Activated CD4-positive, alpha-beta T cell treated with anti-CD3 and anti-CD28 coated beads, Interleukin-2, amount 50 U/mL, for 16 hours (primary cell): ENCODE measurements at regions not wholly inside any gene's neighbourhood (a gene's known extent, or its start where the extent isn't known, plus 50 kb on each side); places are given as distances from the start of the nearest gene placed in this dataset.
"Not testable (repeated sequence)": the region's sequence is repeated elsewhere in the genome, so short reads cannot be mapped to it uniquely, and the experiment has no call there.

Experiments
- DNase-seq: peaks from one replicate; pipeline ENCODE4 v3.0.0-alpha.2; 2020

DNA sequence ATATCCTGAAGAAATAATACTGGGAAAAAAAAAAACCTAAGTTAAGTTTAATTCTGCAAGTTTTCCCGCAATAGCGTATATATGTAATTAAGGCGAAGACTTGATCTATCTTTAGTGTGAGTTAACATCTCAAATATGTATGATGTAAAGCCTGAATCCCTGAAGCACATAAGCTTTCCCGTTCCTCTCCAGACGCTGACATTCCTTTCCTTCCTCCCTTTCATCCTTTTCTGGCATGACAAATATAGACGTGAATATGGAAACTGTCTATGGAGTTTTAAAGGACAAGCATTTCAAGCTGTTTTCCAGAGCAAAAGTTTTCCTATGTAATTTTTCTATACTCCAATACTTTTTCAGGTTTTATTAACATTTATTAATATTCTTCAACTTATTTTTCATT, 637.0 kb downstream of the COL12A1 start:
- no peak for DNase-seq

DNA sequence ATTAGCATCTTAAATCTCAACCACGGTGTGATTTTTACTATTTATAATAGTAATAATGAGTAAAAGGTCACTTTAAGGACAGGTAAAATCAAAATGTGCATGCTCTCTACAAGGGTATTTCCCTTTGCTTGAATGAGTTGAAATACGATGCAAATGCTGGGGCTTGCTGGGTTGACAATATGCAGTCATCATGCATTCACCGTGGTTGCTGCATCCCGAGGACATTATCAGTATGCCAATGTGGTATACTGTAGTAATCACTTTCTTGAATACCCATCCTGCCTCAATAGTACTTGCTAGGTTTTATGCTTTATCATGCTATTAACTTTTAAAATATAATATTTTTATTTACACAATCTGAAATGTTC, 637.9 kb downstream of the COL12A1 start:
- not testable (repeated sequence) for DNase-seq

DNA sequence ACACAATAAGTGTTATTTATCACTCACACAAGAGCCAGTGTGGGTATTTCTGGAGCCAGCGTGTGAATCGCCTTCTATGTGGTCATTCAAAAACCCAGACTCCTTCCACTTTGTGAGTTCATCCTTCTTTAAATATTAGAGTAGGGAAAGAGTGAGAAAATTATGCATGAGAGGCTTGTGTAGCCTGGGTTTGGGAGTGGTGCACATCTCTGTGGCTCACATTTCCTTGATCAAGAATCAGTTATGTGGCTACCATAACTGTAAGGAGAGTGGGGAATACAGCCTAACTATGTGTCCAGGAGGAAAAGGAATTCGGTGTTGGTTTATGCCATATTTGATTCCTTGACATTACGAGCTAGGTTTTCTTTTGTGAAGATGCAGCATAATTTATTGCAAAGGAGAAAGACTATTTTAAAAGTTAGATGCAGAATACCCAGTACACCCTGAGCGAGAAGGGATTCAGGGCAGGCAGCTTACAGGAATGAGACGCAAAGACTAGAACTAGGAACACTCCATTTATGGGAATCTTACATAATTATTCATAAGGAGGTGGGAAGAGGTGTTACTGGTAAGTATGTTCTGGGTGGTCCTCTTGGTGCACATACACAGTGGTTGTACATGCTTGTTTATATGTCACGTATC, 638.5 kb downstream of the COL12A1 start:
- no peak for DNase-seq

DNA sequence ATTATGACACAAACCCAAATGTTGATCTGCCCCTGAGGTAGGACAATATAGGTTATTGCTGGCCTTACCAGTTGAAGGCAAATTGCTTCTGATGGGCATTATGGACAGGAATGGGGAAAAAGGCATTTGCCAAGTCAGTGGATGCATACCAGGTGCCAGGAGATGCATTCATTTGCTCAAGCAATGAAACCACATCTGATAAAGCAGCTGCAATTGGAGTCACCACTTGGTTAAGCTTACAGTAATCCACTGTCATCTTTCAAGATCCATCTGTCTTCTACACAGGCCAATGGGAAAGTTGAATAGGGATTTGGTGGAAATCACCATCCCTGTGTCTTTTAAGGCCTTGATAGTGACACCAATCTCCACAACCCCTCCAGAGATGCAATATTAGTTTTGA, 648.6 kb downstream of the COL12A1 start:
- DNase-seq = no peak

DNA sequence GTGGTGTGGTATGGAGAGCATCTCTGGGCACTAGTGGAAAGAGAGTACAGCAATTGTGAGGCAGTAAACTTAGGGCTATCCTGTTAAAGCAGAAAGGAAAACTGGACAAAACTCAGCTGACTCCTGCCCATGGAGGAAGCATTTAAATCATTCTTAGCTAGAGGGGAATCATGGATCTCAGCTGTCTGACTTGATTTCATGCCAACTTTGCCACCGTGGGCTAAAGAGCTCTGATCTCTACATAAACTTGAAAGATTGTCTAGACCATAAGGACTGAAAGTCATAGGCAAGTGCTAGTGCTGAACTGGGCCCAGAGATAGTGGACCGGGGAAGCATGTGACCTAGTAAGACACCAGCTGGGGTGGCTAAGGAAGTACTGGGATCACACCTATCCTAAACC, 651.8 kb downstream of the COL12A1 start:
- no peak for DNase-seq

DNA sequence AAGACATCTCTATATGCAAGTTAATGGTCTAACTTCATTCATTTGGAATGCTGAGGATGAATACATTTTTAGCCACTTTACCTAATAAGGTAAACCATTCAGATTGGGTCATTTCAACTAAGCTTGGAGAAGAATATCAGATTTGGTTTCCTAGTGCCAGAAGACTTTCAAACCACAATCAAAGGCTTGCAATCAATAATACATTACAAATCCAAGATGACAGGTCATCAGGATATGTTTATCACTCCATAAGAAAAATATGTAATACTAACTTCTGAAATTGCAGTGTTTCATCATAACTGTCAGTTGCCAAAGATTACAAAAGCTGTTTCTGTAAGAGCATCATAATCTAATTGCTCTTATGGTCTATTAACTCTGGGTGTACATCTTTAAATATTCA, 654.0 kb downstream of the COL12A1 start:
- no peak for DNase-seq

DNA sequence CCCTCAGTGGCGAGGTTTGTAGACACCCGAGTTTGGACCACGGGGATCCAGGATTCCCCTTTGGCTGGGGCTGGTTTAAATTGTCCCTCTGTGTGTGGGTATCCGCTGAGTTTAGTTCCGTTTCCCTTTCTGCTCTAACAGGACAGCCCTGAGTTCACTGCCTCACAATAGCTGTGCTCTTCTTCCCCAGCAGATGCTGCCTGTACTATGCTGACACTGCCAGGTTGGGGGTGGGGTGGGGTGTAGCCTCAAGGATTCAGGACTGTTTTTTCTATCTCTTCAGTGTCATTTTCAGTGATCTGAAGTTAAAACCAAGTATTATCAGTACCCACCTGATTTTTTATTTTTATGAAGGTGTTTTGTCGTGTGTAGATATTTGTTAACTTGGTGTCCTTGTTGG, 655.0 kb downstream of the COL12A1 start:
- DNase-seq = no peak

DNA sequence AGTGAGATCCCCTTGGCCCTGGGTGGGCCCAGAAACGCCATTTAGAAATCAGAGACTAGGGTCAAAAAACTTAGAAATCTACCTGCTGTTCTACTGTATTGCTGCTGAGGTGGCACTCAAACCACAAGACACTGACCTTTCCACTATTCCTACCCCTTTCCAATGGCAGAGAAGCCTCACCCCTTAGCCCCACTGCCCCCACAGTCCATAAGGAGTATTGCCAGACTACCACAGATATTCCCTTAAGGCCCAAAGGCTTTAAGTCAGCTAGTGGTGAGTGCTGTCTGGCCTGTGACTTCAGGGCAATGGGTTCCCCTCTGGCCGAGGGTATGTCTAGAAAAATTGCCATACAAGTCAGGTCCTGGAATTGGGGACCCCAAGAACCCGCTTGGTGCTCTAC, 656.1 kb downstream of the COL12A1 start:
- DNase-seq = no peak

DNA sequence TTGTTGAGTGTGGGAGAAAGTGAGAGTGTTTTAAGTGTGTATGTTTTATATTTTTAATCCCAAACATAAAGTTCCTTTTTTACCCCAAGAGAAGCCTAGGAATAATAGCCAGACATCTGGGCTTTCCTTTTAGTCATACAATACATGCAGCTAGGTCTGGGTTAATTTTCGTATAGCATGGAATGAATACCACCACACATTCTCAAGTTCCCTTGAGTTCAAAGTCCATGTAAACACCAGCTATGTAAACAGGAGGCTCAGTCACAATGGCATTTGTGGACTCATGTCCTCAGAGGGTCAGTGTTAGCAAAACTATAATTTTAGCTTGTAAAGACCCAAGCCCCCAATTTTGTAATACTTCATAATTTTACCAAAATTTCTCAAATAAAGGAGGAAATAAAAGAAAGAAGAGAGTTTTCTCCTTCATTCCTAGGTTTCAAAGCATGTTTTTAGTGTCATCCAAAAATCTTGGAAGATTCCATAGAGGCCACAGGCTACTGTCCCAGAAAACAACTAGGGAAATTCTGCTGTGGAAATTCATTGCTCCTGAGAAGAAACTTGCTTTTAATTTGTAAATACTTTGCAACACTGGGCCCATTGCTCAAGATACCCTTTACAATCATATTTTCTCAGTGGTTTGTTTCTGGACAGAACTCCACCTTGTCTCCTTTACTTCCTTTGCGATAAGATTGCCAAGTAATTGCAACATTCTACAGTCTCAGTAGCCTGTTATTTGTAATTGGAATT, 671.2 kb downstream of the COL12A1 start:
- DNase-seq = no peak

DNA sequence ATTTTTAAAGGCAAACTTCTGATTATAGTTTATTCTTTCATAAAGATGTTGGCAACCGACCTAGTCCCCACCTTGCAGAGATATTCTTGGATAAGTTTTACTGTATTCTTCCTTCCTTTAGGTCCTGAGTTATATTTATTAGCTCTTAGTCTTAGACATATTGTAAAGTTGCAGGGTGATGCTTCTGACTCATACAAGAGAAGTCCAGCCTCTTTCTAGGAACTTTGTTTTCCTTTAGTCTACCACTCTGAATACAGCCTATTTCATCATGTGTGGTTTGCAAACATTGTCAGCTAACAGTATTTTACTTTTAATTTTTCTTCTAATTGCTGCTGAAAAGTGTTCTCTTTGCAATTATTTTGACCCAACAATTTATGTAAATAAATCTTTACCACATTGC, 686.7 kb downstream of the COL12A1 start:
- no peak for DNase-seq

DNA sequence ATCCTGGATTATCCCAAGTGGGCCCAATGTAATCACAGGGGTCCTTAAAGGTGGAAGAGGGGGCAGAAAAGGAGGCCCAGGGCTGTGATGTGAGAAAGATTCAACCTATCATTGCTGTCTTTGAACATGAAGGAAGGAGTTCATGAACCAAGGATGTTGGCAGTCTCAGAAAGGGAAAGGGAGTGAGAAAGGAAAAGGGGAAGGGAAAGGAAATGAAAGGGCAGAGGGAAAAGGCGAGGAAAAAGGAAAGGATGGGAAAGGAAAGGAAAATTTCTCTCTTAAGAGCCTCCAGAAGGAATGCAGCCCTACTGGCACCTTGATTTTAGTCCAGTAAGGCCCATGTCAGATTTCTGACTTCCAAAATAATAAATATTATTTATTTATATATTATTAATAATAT, 687.8 kb downstream of the COL12A1 start:
- no peak for DNase-seq

DNA sequence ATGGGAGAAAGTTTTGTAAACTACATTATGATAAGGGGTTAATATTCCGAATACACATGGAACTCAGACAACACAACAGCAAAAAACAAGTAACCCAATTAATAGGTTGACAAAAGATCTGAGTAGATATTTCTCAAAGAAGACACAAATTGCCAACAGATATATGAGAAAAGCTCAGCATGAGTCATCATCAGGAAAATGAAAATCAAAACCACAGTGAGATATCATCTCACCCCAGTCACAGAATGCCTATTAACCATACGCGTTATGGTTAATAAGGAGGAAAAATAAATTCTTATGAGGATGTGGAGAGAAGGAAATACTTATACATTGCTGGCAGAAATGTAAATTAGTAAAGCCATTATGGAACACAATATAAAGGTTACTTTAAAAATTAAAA, 695.0 kb downstream of the COL12A1 start:
- no peak for DNase-seq

DNA sequence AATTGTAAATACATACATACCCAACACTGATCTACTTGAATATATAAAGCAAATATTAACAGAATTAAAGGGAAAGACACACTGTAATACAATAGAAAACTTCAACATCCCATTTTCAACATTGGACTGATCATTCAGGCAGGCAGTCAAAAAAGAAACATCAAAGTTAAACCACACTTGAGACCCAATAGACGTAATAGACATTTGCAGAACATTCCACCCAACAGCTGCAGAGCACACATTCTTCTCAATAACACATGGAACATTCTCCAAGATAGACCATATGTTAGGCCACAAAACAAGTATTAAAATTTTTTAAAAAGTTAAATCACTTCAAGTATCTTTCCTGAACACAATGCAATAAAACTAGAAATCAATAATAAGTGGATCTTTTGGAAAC, 698.2 kb downstream of the COL12A1 start:
- no peak for DNase-seq

DNA sequence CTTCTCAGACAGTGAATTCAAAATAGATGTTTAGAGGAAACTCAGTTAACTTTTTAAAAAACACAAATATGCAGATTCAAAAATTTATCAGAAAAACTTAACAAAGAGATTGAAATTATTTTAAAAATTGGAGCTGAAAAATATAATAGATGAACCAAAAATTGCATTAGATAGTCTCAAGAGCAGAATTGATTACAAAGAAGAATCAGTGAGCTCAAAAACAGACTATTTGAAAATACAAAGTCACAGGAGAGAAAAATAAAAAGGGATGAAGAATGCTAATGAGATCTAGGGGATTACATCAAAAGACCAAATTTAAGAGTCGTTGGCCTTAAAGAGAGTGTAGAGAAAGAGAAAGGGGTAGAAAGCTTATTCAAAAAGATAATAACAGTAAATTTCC, 700.5 kb downstream of the COL12A1 start:
- DNase-seq = no peak

DNA sequence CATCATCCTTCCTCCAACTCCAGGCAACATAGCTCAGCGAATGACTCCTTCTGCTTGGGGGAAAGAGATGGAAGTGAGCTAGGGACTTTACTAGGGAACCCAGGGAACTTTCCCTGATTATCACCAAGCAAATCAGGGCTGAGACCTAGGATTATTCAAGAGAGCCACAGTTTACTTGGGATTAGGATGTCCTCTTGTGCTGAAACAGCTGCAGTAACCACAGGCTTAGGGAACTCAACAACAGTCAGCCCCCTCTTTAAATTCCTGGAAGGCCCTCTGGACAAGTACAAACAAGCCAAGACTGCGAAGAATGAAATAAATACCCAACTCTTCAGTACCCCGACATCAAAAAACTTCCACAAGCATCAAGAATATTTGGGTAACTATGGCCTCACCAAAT, 700.9 kb downstream of the COL12A1 start:
- no peak for DNase-seq

DNA sequence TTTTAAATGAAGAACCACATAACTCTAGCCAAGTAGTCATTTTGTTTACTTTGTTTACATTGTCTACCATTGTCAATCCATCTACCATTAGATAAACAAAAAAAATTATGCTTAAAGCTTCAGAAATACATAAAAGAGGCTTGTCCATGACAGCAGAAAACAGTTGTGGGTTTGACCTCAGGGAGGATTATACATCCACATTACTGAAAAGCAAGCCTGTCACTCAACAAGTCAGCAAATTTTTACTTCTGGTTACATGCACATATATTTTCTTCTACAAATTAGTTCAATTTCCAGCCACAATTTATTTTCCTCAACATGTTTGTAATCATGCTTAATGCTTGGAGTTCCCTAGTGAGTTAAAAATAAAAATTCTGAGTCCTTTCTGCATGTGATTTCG, 713.3 kb downstream of the COL12A1 start:
- no peak for DNase-seq

DNA sequence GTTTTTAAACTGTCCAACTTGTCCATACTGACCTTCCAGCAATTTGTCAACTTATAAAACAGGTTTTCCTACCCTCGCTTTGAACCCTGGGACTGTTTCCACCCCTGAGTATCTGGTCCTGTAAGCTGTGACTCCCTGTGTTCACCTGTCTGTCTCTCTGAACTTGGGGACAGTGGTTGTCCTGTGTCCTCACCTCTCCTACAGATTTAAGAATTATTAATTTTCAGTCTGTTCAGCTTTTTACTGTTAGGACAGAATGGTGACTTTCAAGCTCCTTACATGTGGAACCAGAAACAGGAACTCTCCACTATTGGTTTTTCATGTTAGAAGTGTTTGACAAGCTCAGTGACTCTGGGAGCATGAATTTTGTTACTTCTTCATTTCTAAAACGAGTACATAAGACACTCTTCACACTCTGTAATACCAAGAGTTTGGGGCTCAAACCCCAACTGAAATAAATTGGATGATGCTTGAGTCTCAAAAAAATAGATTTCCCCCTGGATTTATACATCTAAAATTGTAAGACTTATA, 713.9 kb downstream of the COL12A1 start:
- no peak for DNase-seq

DNA sequence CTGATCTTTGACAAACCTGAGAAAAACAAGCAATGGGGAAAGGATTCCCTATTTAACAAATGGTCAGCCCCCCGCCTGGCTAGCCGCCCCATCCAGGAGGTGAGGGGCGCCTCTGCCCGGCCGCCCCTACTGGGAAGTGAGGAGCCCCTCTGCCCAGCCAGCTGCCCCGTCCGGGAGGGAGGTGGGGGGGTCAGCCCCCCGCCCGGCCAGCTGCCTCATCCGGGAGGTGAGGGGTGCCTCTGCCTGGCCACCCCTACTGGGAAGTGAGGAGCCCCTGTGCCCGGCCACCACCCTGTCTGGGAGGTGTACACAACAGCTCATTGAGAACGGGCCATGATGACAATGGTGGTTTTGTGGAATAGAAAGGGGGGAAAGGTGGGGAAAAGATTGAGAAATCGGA, 717.1 kb downstream of the COL12A1 start:
- DNase-seq = not testable (repeated sequence)

DNA sequence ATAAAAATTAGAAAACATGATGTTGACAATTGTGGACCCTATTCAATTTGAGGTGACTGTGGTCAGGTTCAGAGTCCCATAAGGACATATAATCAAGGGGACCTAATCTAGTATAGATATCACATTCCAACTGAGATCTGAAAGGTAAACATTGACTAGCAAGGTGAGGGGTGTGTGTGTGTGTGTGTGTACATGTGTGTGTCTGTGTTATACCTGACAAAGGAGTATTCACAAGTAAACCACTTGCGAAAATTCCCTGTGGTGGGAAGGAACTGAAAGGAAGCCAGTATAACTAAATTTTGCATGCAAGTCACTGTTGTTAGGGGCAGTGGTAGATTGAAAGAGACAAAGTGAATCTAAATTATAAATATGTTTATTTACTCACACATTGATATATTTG, 723.7 kb downstream of the COL12A1 start:
- no peak for DNase-seq

DNA sequence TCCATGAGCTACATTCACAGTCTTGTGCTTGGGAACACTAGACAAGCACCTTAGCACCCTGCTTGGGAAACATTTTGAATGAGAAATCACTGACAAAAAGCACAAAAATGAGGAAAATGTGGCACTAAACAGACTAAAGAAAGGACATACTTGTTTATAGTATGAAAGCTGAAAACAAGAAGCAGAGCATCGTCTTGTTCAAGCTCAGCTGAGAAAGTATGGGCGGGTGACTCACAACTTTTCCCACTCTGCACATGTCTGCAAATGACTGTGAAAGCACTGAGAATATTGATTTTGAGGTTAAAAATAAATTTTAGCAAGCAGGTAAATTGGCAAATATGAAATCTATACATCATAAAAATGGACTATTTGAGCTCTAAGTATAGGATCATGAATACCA, 725.3 kb downstream of the COL12A1 start:
- DNase-seq = no peak

DNA sequence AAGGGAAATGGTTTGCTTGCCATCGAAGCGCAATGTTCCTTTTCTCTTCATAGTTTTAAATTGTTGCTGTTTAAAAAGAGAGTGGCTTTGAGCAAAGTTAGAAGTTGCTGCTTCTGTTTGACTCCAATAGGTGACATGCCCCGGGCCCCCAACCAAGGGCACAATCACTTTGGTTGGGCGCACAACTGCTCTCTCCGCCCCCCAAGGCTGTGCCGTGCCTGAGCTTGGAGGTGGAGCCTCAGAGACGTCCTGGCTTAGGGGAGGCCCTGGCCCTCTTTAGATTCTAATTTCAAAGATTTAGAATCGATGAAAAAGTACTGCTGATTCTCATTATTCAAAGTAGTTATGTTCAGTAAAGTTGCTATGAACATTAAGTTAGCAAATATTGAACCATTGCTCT, 725.9 kb downstream of the COL12A1 start:
- no peak for DNase-seq

DNA sequence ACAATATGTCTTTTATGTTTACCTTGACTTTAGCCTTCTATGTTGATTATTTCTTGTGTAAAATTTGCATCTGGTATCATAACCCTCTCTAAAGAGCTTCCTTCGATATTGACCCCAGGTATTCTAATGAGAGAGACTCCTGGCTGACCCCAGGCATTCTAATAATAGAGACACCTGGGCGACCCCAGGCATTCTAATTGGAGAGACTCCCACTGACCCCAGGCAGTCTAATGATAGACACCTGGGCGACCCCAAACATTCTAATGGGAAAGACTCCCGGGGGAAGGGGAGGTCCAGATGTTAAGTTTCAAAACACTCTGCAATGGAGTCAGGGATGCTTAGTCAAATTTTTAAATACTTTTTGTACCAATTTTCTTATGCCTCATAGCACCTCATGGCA, 726.4 kb downstream of the COL12A1 start:
- DNase-seq = no peak

DNA sequence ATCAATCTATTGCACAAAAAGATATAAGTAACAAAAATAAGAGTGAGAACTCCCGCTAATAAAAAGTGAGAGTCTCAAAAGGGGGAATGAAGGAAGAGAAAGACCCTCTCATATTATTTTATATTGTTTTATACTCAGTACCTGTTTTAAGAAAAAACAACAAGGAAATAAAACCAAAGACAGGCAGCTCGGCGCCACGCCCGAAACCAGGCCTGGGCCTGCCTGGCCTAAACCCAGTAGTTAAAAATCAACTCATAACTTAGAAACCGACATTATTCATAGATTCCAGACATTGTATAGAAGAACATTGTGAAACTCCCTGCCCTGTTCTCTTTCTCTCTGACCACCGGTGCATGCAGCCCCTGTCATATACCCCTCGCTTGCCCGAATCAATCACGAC, 731.8 kb downstream of the COL12A1 start:
- not testable (repeated sequence) for DNase-seq

DNA sequence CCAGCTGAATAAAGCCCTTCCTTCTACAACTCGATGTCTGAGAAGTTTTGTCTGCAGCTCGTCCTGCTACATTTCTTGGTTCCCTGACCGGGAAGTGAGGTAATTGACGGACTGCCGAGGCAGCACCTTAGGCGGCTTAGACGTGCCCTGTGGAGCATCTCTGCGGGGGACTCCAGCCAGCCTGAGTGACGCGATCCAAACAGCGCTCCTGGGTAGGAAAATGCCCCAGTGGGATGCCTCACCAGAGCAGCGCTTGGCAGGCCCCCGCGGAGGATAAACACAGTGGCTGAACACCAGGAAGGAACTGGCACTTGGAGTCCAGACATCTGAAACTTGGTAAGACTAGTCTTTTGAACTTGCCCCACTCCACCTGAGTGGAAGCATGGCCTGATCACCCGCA, 737.3 kb downstream of the COL12A1 start:
- DNase-seq = not testable (repeated sequence)
